ENCODE measurements at regions not wholly inside any gene's neighbourhood (a gene's known extent, or its start where the extent isn't known, plus 50 kb on each side); places are given as distances from the start of the nearest gene placed in this dataset.

GRCh38 chr6:14658030-14658429 lies 540.5 kb downstream of the CD83 start:
- TF ChIP-seq CTCF (IDR thresholded peaks at IDR 0.05; ENCODE audit: insufficient read depth, low read depth, low read length) (no peak), EZH2 (IDR thresholded peaks at IDR 0.05; ENCODE audit: insufficient read depth, low read length) (no peak)
